Sigmoid colon (tissue), 4 donors: ENCODE measurements at regions not wholly inside any gene's neighbourhood (a gene's known extent, or its start where the extent isn't known, plus 50 kb on each side); places are given as distances from the start of the nearest gene placed in this dataset.

Experiments
- CTCF ChIP-seq, 4 experiments: fragments of 450-650 bp in 3 of 4; fragments of 200-600 bp in 1 of 4; IDR thresholded peaks; one replicate each; pipeline ENCODE4 v1.5.1; 2016 to 2019; ENCODE audit warnings: antibody characterized with exemption in 4 of 4, mild to moderate bottlenecking in 3 of 4, moderate library complexity in 2 of 4
- POLR2A ChIP-seq, 2 donors: fragments of 450-650 bp; IDR thresholded peaks; one replicate each; pipeline ENCODE4 v1.6.1; 2016; ENCODE audit warnings: antibody characterized with exemption in 2 of 2, mild to moderate bottlenecking in 2 of 2, moderate library complexity in 2 of 2
- POLR2AphosphoS5 ChIP-seq, 4 donors: sonication (generic); formaldehyde crosslinking; IDR thresholded peaks; one replicate each; pipeline ENCODE4 v1.6.1; 2017; ENCODE audit warnings: antibody characterized with exemption in 4 of 4

GRCh38 chr6:74785236-74785635, 420.6 kb downstream of the COL12A1 start:
- TF ChIP-seq CTCF (IDR thresholded peaks at IDR 0.05): no peak
- TF ChIP-seq POLR2A (IDR thresholded peaks at IDR 0.05): no peak
- no peak for TF ChIP-seq POLR2AphosphoS5 (IDR thresholded peaks at IDR 0.05)
